ENCODE measurements at regions not wholly inside any gene's neighbourhood (a gene's known extent, or its start where the extent isn't known, plus 50 kb on each side); places are given as distances from the start of the nearest gene placed in this dataset.

DNA sequence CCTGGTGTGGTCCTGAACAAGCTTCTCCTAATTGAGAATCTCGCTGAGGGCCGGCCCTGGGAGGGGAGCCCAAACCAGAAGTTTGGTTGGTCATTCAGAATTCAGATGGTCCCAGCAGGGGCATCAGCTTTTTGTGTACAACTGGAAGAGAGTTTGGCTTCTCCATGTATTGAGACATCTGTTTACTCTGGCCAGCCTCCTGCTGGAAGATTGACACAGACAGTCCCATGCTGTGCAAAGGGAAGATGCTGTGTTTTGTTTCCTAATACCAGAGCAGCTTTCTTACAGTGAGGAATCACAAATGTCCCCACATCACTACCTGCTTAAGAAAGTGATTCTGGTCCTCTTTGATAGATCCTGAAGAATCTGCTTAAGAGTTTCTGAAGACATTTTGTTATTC, 97.8 kb downstream of the PLEKHG1 start:
- H3K27me3 ChIP-seq (ENCODE audit: insufficient read depth, low read length) = no peaks in the 10 kb centered on the region
- H3K36me3 ChIP-seq (ENCODE audit: insufficient read depth, low read depth, low read length) = no peaks in the 10 kb centered on the region
- no peak overlapping the region for H3K27ac ChIP-seq (ENCODE audit: low read length)
- H3K4me1 ChIP-seq (ENCODE audit: insufficient read depth, low read length) = no peaks in the 10 kb centered on the region
- no peak overlapping the region for H3K9ac ChIP-seq (ENCODE audit: low read depth, low read length)
- no peak overlapping the region for H3K4me3 ChIP-seq (ENCODE audit: low read length)
- no peaks in the 10 kb centered on the region for H3K9me3 ChIP-seq (ENCODE audit: insufficient read depth, low read depth, low read length)

DNA sequence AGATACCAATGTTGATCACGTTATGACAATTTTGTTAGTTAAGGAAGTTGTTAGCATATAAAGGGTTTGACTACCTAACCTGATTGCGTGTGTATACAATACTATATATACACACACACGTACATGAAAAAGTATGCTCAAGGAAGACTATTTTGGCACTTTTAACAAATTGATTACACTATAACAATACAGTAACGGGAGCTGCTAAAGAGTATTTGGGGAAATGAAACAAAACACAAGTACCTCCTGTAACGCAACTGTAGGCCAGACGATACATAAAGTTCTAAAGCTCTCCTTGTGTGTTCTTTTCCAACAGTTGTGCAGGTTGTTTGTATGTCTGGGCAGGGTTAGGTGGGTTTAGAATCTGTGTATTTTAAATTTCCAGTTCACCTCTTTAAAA, 98.7 kb downstream of the PLEKHG1 start:
- Histone ChIP-seq H3K9ac (ENCODE audit: low read depth, low read length) (no peak overlapping the region), H3K4me3 (ENCODE audit: low read length) (no peak overlapping the region), H3K27me3 (ENCODE audit: insufficient read depth, low read length) (no peaks in the 10 kb centered on the region), H3K27ac (ENCODE audit: low read length) (no peak overlapping the region), H3K9me3 (ENCODE audit: insufficient read depth, low read depth, low read length) (no peaks in the 10 kb centered on the region), H3K4me1 (ENCODE audit: insufficient read depth, low read length) (no peaks in the 10 kb centered on the region), H3K36me3 (ENCODE audit: insufficient read depth, low read depth, low read length) (no peaks in the 10 kb centered on the region)

DNA sequence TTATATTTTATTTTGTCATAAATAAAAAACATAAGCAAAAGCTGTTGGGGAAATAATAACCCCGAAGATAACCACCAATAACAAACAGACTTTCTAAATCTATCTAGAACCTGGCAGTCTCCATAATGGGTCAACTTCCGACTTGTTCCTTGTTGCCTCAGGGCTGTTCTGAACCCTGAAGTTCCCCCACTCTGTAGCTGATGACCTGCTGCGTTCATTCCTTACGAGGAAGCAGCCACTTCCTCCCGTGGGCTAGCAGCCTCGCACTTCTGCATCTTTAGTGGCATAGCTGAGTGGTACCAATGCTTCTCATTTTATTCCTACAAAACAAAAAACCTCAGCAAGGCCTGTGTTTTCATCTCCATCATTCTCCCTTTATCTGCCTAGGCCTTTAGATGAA, 103.0 kb downstream of the PLEKHG1 start:
- Histone ChIP-seq H3K9ac (ENCODE audit: low read depth, low read length) (no peak overlapping the region), H3K27me3 (ENCODE audit: insufficient read depth, low read length) (no peaks in the 10 kb centered on the region), H3K9me3 (ENCODE audit: insufficient read depth, low read depth, low read length) (no peaks in the 10 kb centered on the region), H3K4me1 (ENCODE audit: insufficient read depth, low read length) (no peaks in the 10 kb centered on the region), H3K27ac (ENCODE audit: low read length) (no peak overlapping the region), H3K4me3 (ENCODE audit: low read length) (no peak overlapping the region), H3K36me3 (ENCODE audit: insufficient read depth, low read depth, low read length) (no peaks in the 10 kb centered on the region)

DNA sequence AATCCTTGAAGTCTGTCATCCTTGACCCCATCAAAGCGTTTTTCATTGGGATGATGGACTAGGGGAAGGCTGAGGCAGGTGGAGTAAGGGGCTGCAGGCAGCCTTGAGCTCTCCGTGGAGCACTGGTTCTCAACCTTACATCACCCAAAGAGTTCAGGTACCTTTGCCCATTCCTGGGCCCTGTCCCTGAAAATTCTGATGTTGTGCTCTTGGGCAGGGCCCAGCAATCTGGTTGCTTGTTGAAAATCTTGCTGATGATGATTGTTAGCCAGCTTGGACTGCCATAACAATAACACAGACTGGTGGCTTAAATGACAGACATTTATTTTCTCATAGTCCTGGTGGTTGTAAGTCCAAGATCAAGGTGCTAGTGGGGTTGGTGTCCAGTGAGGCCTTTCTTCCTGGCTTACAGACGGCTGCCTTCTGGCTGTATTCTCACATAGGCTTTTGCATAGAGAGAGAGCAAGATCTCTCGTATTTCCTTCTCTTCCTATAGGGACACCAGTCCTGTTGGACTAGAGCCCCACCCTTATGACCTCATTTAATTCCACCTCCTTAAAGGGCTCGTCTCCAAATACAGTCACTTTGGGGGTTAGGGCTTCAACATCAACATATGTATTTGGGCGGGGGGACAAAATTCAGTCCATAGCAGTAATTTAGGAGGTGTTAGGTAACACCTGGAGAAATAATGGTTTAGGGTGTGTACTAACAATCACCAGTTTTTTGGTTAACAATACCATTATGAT, 104.9 kb downstream of the PLEKHG1 start:
- Histone ChIP-seq H3K9ac (ENCODE audit: low read depth, low read length) (no peak overlapping the region), H3K9me3 (ENCODE audit: insufficient read depth, low read depth, low read length) (no peaks in the 10 kb centered on the region), H3K4me1 (ENCODE audit: insufficient read depth, low read length) (no peaks in the 10 kb centered on the region), H3K36me3 (ENCODE audit: insufficient read depth, low read depth, low read length) (no peaks in the 10 kb centered on the region), H3K4me3 (ENCODE audit: low read length) (no peak overlapping the region), H3K27me3 (ENCODE audit: insufficient read depth, low read length) (no peaks in the 10 kb centered on the region), H3K27ac (ENCODE audit: low read length) (no peak overlapping the region)

DNA sequence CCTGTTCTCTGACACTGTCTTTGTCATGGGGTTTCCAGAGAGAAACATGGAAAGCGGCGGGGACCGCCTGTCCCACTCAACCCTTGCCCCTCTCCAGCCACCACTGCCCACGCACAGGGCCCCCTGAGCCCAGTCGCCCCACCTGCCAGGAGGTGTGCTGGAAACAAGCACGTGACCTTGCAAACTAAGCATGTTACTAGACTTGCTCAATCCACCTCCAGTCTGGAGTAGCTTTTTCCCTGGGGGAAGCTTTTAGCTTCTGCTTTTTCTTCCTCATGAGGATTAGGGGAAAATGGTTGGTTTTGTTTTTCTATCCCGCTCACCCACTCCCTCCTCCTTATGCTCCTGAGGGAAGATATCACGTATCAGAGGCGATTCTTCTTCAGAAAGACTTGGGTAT, 105.7 kb downstream of the PLEKHG1 start:
- no peaks in the 10 kb centered on the region for H3K9me3 ChIP-seq (ENCODE audit: insufficient read depth, low read depth, low read length)
- no peak overlapping the region for H3K4me3 ChIP-seq (ENCODE audit: low read length)
- no peaks in the 10 kb centered on the region for H3K36me3 ChIP-seq (ENCODE audit: insufficient read depth, low read depth, low read length)
- H3K27ac ChIP-seq (ENCODE audit: low read length) = no peak overlapping the region
- H3K4me1 ChIP-seq (ENCODE audit: insufficient read depth, low read length) = no peaks in the 10 kb centered on the region
- H3K27me3 ChIP-seq (ENCODE audit: insufficient read depth, low read length) = no peaks in the 10 kb centered on the region
- no peak overlapping the region for H3K9ac ChIP-seq (ENCODE audit: low read depth, low read length)

DNA sequence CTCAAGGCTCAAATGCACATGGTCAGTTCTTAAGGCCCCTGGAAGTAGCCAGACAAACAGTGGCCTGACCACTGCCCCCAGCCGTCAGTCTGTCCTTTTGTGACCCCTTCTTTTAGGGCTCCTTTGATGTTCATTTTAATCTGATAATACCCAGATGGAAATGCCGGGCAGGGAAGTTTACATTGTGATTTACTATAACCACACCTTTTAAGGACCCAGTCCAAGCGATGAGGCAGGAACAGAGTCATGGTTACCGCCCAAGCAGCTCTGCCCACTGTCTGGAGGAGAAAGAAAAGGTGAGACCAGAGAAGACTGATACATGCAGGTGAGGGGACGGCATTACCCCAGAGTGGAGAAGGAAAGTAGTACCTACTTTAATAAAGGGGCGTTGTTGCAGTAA, 110.6 kb downstream of the PLEKHG1 start:
- Histone ChIP-seq H3K9me3 (ENCODE audit: insufficient read depth, low read depth, low read length) (no peaks in the 10 kb centered on the region), H3K4me1 (ENCODE audit: insufficient read depth, low read length) (peaks cover 10% of the 10 kb centered on the region; the same call in 1 of the 2 replicates), H3K36me3 (ENCODE audit: insufficient read depth, low read depth, low read length) (no peaks in the 10 kb centered on the region), H3K9ac (ENCODE audit: low read depth, low read length) (no peak overlapping the region), H3K27me3 (ENCODE audit: insufficient read depth, low read length) (no peaks in the 10 kb centered on the region), H3K4me3 (ENCODE audit: low read length) (no peak overlapping the region), H3K27ac (ENCODE audit: low read length) (no peak overlapping the region)

DNA sequence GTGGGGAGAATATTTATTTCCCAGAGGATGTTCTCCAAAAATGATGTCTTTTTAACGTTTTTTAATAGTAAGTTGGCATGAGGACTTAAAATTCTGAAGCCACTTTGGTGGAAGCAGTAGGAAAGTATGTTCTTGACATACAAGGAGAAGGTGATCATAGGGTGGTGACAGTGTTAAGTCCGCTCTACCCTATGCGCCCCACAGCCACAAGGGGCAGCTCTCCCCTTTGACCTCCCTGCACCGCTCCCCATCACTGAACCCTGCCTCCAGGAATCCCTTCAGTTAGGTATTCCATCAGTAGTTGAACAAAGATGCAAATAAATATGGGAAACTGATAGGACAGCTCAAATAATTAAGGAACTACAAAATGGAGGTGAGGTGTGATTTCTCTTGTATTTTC, 111.4 kb downstream of the PLEKHG1 start:
- Histone ChIP-seq H3K4me1 (ENCODE audit: insufficient read depth, low read length) (peaks cover 10% of the 10 kb centered on the region; the same call in 1 of the 2 replicates), H3K9ac (ENCODE audit: low read depth, low read length) (no peak overlapping the region), H3K27ac (ENCODE audit: low read length) (no peak overlapping the region)

DNA sequence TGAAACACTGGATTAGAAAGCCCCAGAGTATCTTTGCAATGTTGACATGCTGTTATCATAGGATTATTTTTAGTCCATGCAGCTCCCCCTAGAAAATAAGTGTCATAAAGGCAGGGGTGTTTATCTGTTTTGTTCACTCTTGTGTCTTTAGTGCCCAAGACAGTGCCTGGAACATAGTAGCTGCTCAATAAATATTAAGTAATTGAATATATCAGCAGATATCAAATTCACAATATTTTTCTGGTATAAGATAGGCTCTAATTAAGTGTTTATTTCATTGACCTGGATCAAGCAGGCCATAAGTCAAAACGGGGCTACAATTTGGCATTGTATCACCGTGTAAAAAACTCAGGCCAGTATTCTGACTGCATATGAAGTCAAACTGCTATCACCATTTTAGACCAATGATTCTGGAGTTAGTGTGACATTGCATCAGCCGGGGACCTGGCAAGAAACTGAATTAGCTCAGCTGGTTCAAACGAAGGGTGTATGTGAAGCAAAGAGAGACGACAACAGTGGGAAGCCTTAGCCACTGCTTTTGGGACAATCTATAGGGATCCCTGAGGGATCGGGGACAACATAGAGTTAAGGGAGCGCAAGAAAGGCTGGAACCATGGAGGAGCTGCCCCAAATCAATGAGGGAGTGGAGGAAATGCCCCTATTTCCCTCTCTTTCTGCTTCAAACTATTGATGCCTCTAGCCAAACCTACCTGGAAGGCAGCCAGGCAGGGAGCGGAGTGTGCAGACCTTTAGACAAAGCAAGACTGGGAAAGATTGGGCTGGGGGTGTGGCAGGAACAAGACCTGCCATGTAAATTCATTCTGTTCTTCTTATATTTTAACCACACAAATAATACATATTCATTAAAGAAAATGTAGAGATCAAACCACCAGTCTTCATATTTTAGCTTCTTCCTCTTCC, 112.2 kb downstream of the PLEKHG1 start:
- H3K36me3 ChIP-seq (ENCODE audit: insufficient read depth, low read depth, low read length) = no peaks in the 10 kb centered on the region
- H3K4me1 ChIP-seq (ENCODE audit: insufficient read depth, low read length) = peaks cover 10% of the 10 kb centered on the region; the same call in 1 of the 2 replicates

More for the DNA sequence above, 111.4 kb downstream of the PLEKHG1 start:
- Histone ChIP-seq H3K9me3 (ENCODE audit: insufficient read depth, low read depth, low read length) (no peaks in the 10 kb centered on the region), H3K27me3 (ENCODE audit: insufficient read depth, low read length) (no peaks in the 10 kb centered on the region), H3K36me3 (ENCODE audit: insufficient read depth, low read depth, low read length) (no peaks in the 10 kb centered on the region), H3K4me3 (ENCODE audit: low read length) (no peak overlapping the region)

DNA sequence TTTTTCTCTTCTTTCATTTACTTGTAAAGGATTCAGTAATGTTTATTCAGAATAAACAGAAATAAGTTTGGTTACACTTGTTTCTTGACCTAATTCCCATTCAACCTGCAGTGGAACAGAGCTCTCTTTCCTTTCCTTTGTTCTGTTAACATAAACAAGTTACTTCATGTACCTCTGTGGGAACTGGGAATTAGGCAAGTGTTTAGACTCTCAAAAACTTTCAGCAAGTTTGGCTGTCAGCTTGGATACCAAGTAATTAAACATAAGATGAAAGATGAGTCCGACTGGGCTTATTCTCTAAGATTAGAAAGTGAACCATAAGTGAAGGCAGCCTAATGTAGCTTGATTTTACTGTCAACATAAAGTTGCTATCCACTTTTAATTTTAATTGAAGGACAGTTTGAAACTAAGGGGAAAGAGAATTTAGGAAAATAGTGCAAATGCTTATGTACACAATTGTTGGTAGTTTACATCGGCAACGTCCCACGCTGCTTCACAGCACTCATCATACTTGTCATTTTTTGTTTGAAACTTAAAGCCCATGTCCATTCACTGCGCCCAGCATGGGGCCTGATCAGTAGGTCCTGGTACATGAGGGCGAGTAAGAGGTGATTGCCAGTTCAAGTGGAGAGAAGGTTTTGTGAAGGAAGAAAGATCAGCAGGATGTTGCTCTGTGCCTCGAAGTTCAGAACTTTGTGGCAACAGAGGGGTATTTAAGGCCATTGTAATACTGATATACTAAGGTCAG, 113.0 kb downstream of the PLEKHG1 start:
- Histone ChIP-seq H3K27ac (ENCODE audit: low read length) (no peak overlapping the region), H3K27me3 (ENCODE audit: insufficient read depth, low read length) (no peaks in the 10 kb centered on the region), H3K9me3 (ENCODE audit: insufficient read depth, low read depth, low read length) (no peaks in the 10 kb centered on the region), H3K36me3 (ENCODE audit: insufficient read depth, low read depth, low read length) (no peaks in the 10 kb centered on the region), H3K9ac (ENCODE audit: low read depth, low read length) (no peak overlapping the region), H3K4me3 (ENCODE audit: low read length) (no peak overlapping the region), H3K4me1 (ENCODE audit: insufficient read depth, low read length) (peaks cover 10% of the 10 kb centered on the region; the same call in 1 of the 2 replicates)

More for the DNA sequence above, 112.2 kb downstream of the PLEKHG1 start:
- H3K4me3 ChIP-seq (ENCODE audit: low read length) = no peak overlapping the region
- H3K27me3 ChIP-seq (ENCODE audit: insufficient read depth, low read length) = no peaks in the 10 kb centered on the region
- H3K27ac ChIP-seq (ENCODE audit: low read length) = no peak overlapping the region
- H3K9me3 ChIP-seq (ENCODE audit: insufficient read depth, low read depth, low read length) = no peaks in the 10 kb centered on the region
- no peak overlapping the region for H3K9ac ChIP-seq (ENCODE audit: low read depth, low read length)

DNA sequence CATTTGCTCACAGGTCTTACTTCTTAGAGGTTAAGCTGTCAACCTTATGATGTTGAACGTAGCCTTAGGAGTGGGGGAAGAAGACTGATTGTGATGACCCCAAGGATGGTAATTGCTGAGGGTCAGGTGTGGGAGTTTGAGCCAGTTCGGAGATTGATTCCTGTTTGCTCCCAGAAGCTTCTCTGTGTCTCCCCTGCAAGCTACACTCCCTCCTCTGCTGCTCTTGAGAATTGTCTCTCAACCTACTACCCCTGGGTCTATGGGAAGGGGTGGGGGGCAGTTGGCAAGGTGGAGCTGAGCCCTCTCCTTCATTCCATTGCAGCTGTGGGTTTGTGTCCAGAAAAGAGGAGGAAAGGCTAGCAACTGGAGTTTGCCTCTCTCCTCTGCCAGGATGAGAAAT, 113.8 kb downstream of the PLEKHG1 start:
- no peak overlapping the region for H3K4me3 ChIP-seq (ENCODE audit: low read length)
- H3K9me3 ChIP-seq (ENCODE audit: insufficient read depth, low read depth, low read length) = no peaks in the 10 kb centered on the region
- H3K4me1 ChIP-seq (ENCODE audit: insufficient read depth, low read length) = peaks cover 10% of the 10 kb centered on the region; the same call in 1 of the 2 replicates
- no peak overlapping the region for H3K27ac ChIP-seq (ENCODE audit: low read length)
- no peak overlapping the region for H3K9ac ChIP-seq (ENCODE audit: low read depth, low read length)
- H3K36me3 ChIP-seq (ENCODE audit: insufficient read depth, low read depth, low read length) = no peaks in the 10 kb centered on the region
- no peaks in the 10 kb centered on the region for H3K27me3 ChIP-seq (ENCODE audit: insufficient read depth, low read length)

DNA sequence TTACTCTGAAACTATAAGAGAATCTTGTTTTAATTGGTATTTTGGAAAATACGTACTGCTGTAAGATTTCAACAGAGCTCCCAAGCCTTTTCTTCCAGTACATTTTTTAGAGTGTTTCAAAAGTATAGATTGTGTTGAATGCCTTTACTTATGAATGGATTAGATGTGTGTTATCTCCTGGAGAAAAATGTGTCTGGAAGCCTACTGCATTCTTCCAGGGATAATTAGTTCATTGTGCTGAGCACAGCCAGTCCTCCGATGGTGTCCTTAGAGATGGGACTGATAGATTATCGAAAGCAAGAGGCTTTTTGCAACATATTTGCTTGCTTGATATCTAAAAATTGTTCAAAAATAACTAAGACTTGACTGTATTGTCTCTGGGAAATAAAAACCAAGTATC, 114.2 kb downstream of the PLEKHG1 start:
- no peak overlapping the region for H3K9ac ChIP-seq (ENCODE audit: low read depth, low read length)
- H3K4me1 ChIP-seq (ENCODE audit: insufficient read depth, low read length) = peaks cover 10% of the 10 kb centered on the region; the same call in 1 of the 2 replicates
- H3K4me3 ChIP-seq (ENCODE audit: low read length) = no peak overlapping the region
- H3K27me3 ChIP-seq (ENCODE audit: insufficient read depth, low read length) = no peaks in the 10 kb centered on the region
- H3K9me3 ChIP-seq (ENCODE audit: insufficient read depth, low read depth, low read length) = no peaks in the 10 kb centered on the region
- H3K27ac ChIP-seq (ENCODE audit: low read length) = no peak overlapping the region
- H3K36me3 ChIP-seq (ENCODE audit: insufficient read depth, low read depth, low read length) = no peaks in the 10 kb centered on the region

Measured in iPS-20b (cell line).